ENCODE measurements at regions not wholly inside any gene's neighbourhood (a gene's known extent, or its start where the extent isn't known, plus 50 kb on each side); places are given as distances from the start of the nearest gene placed in this dataset.
"Not testable (repeated sequence)": the region's sequence is repeated elsewhere in the genome, so short reads cannot be mapped to it uniquely, and the experiment has no call there.

DNA sequence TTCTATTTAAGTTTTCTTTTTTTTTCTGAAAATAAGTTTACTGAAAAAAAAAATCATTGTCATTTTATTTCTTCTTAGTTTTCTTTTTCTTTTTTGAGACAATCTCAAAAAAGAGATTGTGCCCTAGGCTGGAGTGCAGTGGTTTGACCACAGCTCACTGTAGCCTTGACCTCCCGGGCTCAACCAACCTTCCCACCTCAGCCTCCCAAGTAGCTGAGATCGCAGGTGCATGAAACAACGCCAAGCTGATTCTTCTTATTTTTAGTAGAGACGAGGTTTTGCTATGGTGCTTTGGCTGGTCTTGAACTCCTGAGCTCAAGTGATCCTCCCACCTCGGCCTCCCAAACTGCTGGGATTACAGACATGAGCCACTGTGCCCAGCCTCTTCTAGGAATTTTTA lies 65.7 kb upstream of the OSTN start:
- TF ChIP-seq, protein P1, sequence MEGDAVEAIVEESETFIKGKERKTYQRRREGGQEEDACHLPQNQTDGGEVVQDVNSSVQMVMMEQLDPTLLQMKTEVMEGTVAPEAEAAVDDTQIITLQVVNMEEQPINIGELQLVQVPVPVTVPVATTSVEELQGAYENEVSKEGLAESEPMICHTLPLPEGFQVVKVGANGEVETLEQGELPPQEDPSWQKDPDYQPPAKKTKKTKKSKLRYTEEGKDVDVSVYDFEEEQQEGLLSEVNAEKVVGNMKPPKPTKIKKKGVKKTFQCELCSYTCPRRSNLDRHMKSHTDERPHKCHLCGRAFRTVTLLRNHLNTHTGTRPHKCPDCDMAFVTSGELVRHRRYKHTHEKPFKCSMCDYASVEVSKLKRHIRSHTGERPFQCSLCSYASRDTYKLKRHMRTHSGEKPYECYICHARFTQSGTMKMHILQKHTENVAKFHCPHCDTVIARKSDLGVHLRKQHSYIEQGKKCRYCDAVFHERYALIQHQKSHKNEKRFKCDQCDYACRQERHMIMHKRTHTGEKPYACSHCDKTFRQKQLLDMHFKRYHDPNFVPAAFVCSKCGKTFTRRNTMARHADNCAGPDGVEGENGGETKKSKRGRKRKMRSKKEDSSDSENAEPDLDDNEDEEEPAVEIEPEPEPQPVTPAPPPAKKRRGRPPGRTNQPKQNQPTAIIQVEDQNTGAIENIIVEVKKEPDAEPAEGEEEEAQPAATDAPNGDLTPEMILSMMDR (conservative IDR thresholded peaks at IDR 0.05) = no peak
- no peak overlapping the region for H3K27ac ChIP-seq

DNA sequence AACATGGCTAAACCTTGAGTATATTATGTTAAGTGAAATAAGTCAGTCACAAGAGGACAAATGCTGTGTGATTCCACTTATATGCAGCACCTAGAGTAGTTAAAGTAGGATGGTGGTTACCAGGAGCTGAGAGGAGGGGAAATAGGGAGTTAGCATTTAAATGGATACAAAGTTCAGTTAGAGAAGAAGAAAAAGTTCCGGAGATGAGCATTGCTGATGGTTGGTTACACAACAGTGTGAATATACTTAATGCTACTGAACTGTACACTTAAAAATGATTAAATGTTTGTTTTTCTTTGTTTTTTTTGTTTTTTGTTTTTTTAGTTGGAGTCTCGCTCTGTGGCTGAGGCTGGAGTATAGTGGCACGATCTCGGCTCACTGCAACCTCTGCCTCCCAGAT lies 67.7 kb upstream of the OSTN start:
- TF ChIP-seq, protein P1 (conservative IDR thresholded peaks at IDR 0.05) = no peak
- no peak overlapping the region for H3K27ac ChIP-seq

DNA sequence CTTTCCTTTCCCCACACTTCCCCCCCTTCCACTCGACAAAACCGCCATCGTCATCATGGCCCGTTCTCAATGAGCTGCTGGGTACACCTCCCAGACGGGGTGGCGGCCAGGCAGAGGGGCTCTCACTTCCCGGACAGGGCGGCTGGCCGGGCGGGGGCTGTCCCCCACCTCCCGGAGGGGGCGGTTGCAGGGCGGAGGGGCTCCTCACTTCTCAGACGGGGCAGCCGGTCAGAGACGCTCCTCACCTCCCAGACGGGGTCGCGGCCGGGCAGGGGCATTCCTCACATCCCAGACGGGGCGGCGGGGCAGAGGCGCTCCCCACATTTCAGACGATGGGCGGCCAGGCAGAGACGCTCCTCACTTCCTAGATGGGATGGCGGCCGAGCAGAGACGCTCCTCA lies 74.2 kb upstream of the OSTN start:
- H3K27ac ChIP-seq = not testable (repeated sequence)

DNA sequence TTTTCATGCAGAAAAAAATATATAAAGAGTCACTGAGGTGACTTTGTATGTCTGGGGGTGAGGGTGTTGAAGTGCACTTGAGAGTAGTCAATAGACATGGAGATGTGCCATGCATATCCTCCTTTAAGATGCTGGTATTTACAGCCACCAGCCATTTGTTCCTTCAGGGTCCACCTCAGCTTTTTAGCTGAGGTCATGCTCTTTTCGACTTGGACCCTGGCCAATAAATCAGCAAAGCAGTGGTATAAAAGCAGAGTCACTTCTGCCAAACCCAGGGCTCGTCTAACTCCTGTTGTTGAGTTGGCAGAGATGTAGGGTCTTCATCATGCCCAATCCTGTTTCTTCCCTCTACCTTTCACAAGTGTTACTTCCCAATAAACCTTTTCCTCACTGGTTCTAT lies 75.1 kb upstream of the OSTN start:
- TF ChIP-seq, protein P1 (conservative IDR thresholded peaks at IDR 0.05) = no peak
- H3K27ac ChIP-seq = no peak overlapping the region

DNA sequence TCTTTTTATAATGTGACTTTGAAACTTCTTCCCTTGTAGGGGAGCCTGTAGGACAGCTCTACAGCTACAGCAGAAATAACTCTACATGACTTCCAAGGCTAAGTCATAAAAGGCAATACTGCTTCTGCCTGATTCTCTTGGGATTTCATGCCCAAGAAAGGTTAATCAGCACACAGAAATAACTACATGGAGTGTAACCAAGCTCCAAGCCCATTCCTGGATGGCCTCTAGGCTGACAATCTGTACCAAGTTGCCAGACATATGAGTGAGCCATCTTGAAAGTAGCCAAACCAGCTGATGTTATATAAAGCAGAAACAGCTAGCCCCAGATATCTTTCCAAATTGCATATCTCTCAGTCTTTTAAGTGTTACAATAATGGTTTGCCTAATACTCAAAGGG lies 75.8 kb upstream of the OSTN start:
- TF ChIP-seq, protein P1 (conservative IDR thresholded peaks at IDR 0.05) = no peak
- no peak overlapping the region for H3K27ac ChIP-seq

DNA sequence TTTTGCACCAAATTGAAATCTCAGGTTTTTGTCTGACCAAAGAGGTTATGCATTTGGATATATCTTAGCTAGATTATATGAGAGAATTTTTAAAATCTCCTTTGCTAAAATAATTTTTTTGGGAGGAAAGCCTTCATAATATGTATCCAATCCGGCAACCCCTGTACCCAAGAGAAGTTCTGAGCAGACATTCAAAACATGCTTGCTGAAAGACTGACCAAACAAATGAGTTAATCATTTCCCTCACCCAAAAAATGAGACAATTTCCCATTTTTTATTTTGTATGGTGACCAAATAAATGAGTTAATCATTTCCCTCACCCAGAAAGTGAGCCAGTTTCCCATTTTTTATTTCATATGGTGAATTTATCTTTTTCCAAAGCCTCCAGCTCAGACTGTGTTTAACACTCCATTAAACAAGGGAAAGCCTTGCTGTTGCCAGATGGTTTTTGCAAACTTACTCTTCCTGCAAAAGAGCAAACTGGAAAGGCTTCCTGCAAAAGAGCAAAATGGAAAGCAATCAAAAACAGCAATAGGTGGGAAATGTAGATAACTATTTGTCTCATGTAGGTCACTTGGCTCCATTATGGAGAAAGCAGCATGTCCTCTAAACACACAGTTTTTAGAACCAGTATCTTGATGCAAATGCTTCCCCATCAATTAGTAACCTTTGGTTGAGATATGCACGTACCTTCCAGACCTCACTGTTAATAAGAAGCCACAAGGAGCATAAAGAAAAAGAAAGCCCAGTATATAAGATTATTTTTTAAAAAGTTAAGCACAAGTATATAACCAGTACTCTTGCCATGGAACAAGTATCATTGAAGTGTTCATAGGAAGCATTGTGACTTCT lies 78.4 kb upstream of the OSTN start:
- no peak overlapping the region for H3K27ac ChIP-seq
- TF ChIP-seq, protein P1 (conservative IDR thresholded peaks at IDR 0.05) = no peak

DNA sequence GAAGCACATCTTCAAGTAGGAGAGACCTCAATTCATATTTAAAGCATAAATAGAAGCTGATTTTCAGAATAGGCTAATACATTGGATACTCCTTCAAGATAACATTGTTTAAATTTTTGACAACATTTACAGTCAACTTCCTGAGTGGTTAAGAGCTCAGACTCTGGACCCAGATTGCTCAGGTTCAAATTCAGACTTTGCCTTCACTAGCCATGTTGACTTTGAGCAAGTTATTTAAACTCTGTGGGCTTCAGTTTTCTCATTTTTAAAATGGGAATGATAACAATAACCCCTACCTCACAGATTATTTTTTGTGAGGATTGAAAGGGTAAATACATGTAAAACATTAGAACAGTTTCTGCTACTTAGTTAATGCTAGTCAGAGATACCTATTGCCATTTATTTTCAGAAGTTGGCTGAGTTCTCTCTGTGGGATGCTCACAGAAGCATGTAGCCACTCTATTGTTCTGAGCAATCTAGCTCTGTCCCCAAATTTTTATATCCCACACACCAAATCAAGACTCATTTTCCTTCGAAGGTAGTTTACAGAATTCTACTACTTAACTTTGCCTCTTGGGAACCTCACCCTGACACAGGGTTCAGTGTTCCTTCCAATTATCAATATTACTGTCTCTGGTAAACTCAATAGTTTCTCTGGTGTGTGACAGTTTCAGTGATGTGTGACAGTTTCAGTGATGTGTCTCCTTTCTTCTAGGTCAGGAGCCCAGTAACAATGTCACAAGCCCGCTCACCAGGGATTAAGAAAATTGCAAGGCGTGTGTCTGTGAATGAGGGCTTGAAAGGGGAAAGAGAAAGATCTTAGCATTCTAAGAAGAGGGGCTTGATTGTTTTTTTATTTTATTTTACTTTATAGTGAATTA lies 79.4 kb upstream of the OSTN start:
- H3K27ac ChIP-seq = no peak overlapping the region
- TF ChIP-seq, protein P1 (conservative IDR thresholded peaks at IDR 0.05) = no peak

Measured in VCaP (cell line).